ENCODE measurements at regions not wholly inside any gene's neighbourhood (a gene's known extent, or its start where the extent isn't known, plus 50 kb on each side); places are given as distances from the start of the nearest gene placed in this dataset.

GRCh38 chr6:134117409-134117808 is 65.0 kb upstream of the SLC2A12 start:
- CTCF ChIA-PET: interaction anchor here (1.2 kb wide), 1 partner anchor 823 kb away, joined by 3 read pairs; no protein-coding TSS in a partner anchor
- Mint-ChIP-seq H3K4me1 (no peaks in the 10 kb centered on the region), H3K9me3 (no peaks in the 10 kb centered on the region), H3K4me3 (no peak overlapping the region), H3K27ac (no peak overlapping the region), H3K36me3 (ENCODE audit: low read depth) (no peaks in the 10 kb centered on the region), H3K27me3 (peaks cover 5% of the 10 kb centered on the region)
- intact Hi-C loops (cut with micrococcal nuclease): no loop called here
- no peak for TF ChIP-seq CTCF (IDR thresholded peaks at IDR 0.05)
- DNase-seq (no peak), ATAC-seq (ENCODE audit: low read depth) (no peak)
- POLR2A ChIA-PET: no interaction called here

- intact Hi-C loops (cut with micrococcal nuclease): no loop called here
- ATAC-seq (ENCODE audit: low read depth): no peak
- H3K27ac Mint-ChIP-seq: no peak overlapping the region
- ChIA-PET POLR2A (no interaction called here), CTCF (no interaction called here)
- H3K4me1 Mint-ChIP-seq: no peaks in the 10 kb centered on the region
- no peaks in the 10 kb centered on the region for H3K9me3 Mint-ChIP-seq
- TF ChIP-seq CTCF (IDR thresholded peaks at IDR 0.05): no peak
- no peak for DNase-seq
- no peaks in the 10 kb centered on the region for H3K36me3 Mint-ChIP-seq (ENCODE audit: low read depth)
- H3K4me3 Mint-ChIP-seq: no peak overlapping the region
- peaks cover 5% of the 10 kb centered on the region for H3K27me3 Mint-ChIP-seq
These were observed 63.3 kb upstream of the SLC2A12 start for GRCh38 chr6:134115715-134116074.

GRCh38 chr6:134114918-134115714 is 62.7 kb upstream of the SLC2A12 start:
- no peak for TF ChIP-seq CTCF (IDR thresholded peaks at IDR 0.05)
- Mint-ChIP-seq H3K36me3 (ENCODE audit: low read depth) (no peaks in the 10 kb centered on the region), H3K4me3 (no peak overlapping the region), H3K4me1 (no peaks in the 10 kb centered on the region), H3K27me3 (peaks cover 5% of the 10 kb centered on the region), H3K9me3 (no peaks in the 10 kb centered on the region), H3K27ac (no peak overlapping the region)
- ATAC-seq (ENCODE audit: low read depth) (no peak), DNase-seq (no peak)
- intact Hi-C loops (cut with micrococcal nuclease): no loop called here
- ChIA-PET POLR2A (no interaction called here), CTCF (no interaction called here)

GRCh38 chr6:134114489-134114888 is 62.1 kb upstream of the SLC2A12 start:
- ChIA-PET POLR2A (no interaction called here), CTCF (no interaction called here)
- peaks cover 5% of the 10 kb centered on the region for H3K27me3 Mint-ChIP-seq
- ATAC-seq (ENCODE audit: low read depth) (no peak), DNase-seq (no peak)
- no peak overlapping the region for H3K27ac Mint-ChIP-seq
- H3K4me1 Mint-ChIP-seq: no peaks in the 10 kb centered on the region
- TF ChIP-seq CTCF (IDR thresholded peaks at IDR 0.05): no peak
- H3K9me3 Mint-ChIP-seq: no peaks in the 10 kb centered on the region
- H3K4me3 Mint-ChIP-seq: no peak overlapping the region
- no peaks in the 10 kb centered on the region for H3K36me3 Mint-ChIP-seq (ENCODE audit: low read depth)
- intact Hi-C loops (cut with micrococcal nuclease): no loop called here

GRCh38 chr6:134111726-134112125 is 59.3 kb upstream of the SLC2A12 start:
- no peaks in the 10 kb centered on the region for H3K4me1 Mint-ChIP-seq
- ATAC-seq (ENCODE audit: low read depth) (no peak), DNase-seq (no peak)
- ChIA-PET POLR2A (no interaction called here), CTCF (interaction anchor here (0.8 to 3.7 kb wide), 8 partner anchors 9 to 829 kb away, joined by 3 to 26 read pairs (median 4); no protein-coding TSS in a partner anchor)
- H3K9me3 Mint-ChIP-seq: no peaks in the 10 kb centered on the region
- H3K4me3 Mint-ChIP-seq: no peak overlapping the region
- H3K27me3 Mint-ChIP-seq: peaks cover 14% of the 10 kb centered on the region
- no peak for TF ChIP-seq CTCF (IDR thresholded peaks at IDR 0.05)
- H3K27ac Mint-ChIP-seq: no peak overlapping the region
- intact Hi-C loops (cut with micrococcal nuclease): loop anchor here (1.0 kb wide), 2 partner anchors 771 to 830 kb away; no protein-coding TSS in a partner anchor
- no peaks in the 10 kb centered on the region for H3K36me3 Mint-ChIP-seq (ENCODE audit: low read depth)
